MM.1S (cell line): ENCODE measurements at regions not wholly inside any gene's neighbourhood (a gene's known extent, or its start where the extent isn't known, plus 50 kb on each side); places are given as distances from the start of the nearest gene placed in this dataset.

Experiments used
- EZH2phosphoT487 ChIP-seq: fragments of 300-600 bp; sonication (generic); IDR thresholded peaks from 2 replicates; pipeline ENCODE4 v1.6.1; 2018; ENCODE audit warnings: antibody characterized with exemption, low read length
- TF ChIP-seq, protein P1 (sequence below): fragments of 300-600 bp; sonication (generic); IDR thresholded peaks from 2 replicates; pipeline ENCODE4 v1.5.1; 2016; ENCODE audit warnings: antibody characterized with exemption, low read length, mixed read lengths

DNA sequence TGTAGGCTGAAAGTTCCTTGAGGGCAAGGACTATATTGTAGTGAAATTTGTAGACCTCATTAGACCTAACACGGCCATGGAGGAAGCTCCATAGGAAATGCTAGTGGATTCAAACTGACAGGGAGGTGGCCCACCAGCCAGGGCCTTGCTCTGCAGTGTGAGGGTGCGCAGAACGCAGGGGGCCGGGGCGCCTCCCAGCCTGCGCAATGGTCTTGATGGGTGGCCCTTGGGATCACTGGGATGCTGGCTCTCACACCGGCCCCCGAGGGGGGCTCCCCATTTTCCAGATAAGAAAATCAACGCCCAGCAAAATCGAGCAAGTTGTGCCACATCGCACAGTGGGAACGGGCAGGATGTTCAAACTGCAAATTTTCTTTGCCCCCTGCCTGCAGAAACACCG is 655.4 kb downstream of the GALR1 start:
- TF ChIP-seq EZH2phosphoT487: no peak
- TF ChIP-seq, protein P1, sequence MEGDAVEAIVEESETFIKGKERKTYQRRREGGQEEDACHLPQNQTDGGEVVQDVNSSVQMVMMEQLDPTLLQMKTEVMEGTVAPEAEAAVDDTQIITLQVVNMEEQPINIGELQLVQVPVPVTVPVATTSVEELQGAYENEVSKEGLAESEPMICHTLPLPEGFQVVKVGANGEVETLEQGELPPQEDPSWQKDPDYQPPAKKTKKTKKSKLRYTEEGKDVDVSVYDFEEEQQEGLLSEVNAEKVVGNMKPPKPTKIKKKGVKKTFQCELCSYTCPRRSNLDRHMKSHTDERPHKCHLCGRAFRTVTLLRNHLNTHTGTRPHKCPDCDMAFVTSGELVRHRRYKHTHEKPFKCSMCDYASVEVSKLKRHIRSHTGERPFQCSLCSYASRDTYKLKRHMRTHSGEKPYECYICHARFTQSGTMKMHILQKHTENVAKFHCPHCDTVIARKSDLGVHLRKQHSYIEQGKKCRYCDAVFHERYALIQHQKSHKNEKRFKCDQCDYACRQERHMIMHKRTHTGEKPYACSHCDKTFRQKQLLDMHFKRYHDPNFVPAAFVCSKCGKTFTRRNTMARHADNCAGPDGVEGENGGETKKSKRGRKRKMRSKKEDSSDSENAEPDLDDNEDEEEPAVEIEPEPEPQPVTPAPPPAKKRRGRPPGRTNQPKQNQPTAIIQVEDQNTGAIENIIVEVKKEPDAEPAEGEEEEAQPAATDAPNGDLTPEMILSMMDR: no peak
